GM12878 (cell line): ENCODE measurements at regions not wholly inside any gene's neighbourhood (a gene's known extent, or its start where the extent isn't known, plus 50 kb on each side); places are given as distances from the start of the nearest gene placed in this dataset.

Experiments
- ATAC-seq: fragments of 200-7000 bp; cut with Tn5 transposase; 3 replicates; pipeline ENCODE4 v1.9.1; 2020; ENCODE audit warnings: mild to moderate bottlenecking, moderate library complexity
- BruUV-seq: library from RNA; stranded (reverse); fragments of 400-500 nt; replicated peaks from 2 replicates; lab custom pipeline; 2021; lab: Mats Ljungman, UMichigan
- CTCF ChIA-PET: fragments of 300-600 bp; sonication (Branson Sonifier 250); formaldehyde crosslinking; extraction: SDS; loops from one replicate; lab custom pipeline; 2021; ENCODE audit warnings: inconsistent platforms; lab: Yijun Ruan, JAX
- POLR2A ChIA-PET: fragments of 350-600 bp; formaldehyde crosslinking; extraction: SDS; loops from one replicate; lab custom pipeline; 2021; ENCODE audit warnings: inconsistent platforms; lab: Charles Lee
- RAD21 ChIA-PET: fragments of 300-600 bp; sonication (Branson Sonifier 250); formaldehyde crosslinking; loops from one replicate; lab custom pipeline; 2023; ENCODE audit warnings: antibody characterized with exemption; ENCODE audit not compliant: unreplicated experiment; lab: Charles Lee
- SMC1A ChIA-PET: fragments of 300-600 bp; sonication (Branson Sonifier 250); formaldehyde crosslinking; loops from one replicate; lab custom pipeline; 2023; ENCODE audit not compliant: unreplicated experiment, uncharacterized antibody; lab: Charles Lee
- DNase-seq: peaks from one replicate; pipeline ENCODE4 v3.0.0-alpha.2; 2011; ENCODE audit warnings: low read depth, low spot score
- FAIRE-seq: peaks from 3 replicates; lab custom pipeline; 2011; peaks lifted over from hg19 to GRCh38; lab: Jason Lieb, UNC
- H2AFZ ChIP-seq: 2 replicates; pipeline ENCODE4 v1.6.0; 2011; ENCODE audit warnings: low read depth, low read length, control low read depth; ENCODE audit not compliant: control insufficient read depth
- H3K27ac ChIP-seq: 2 replicates; pipeline ENCODE4 v1.5.1; 2011; ENCODE audit warnings: control low read depth; ENCODE audit not compliant: control insufficient read depth, insufficient read depth
- H3K27me3 ChIP-seq, 2 experiments: replicated peaks in 1 of 2; 2 replicates each; pipeline versions ENCODE4 v1.6.0 to v1.6.1; 2011; ENCODE audit warnings: low read length in 1 of 2; ENCODE audit not compliant: control insufficient read depth in 2 of 2, insufficient read depth in 2 of 2
- H3K36me3 ChIP-seq, 2 experiments: 2 replicates each; pipeline ENCODE4 v1.5.1; 2011; ENCODE audit warnings: low read length in 1 of 2; ENCODE audit not compliant: control insufficient read depth in 2 of 2, insufficient read depth in 2 of 2
- H3K4me1 ChIP-seq: 2 replicates; pipeline ENCODE4 v1.6.1; 2011; ENCODE audit warnings: mild to moderate bottlenecking, low read length, moderate library complexity, mixed read lengths; ENCODE audit not compliant: control insufficient read depth, insufficient read depth
- H3K4me2 ChIP-seq: 2 replicates; pipeline ENCODE4 v1.6.0; 2011; ENCODE audit warnings: control low read depth; ENCODE audit not compliant: control insufficient read depth, insufficient read depth
- H3K4me3 ChIP-seq: fragments of 200-600 bp; sonication (generic); 2 replicates; pipeline ENCODE4 v1.5.1; 2016
- H3K79me2 ChIP-seq: 2 replicates; pipeline ENCODE4 v1.6.0; 2011; ENCODE audit warnings: low read length; ENCODE audit not compliant: control insufficient read depth, insufficient read depth
- H3K9ac ChIP-seq: 2 replicates; pipeline ENCODE4 v1.8.0; 2011; ENCODE audit warnings: low read length, control low read depth, mixed read lengths; ENCODE audit not compliant: control insufficient read depth, insufficient read depth
- H3K9me3 ChIP-seq: replicated peaks from 3 replicates; pipeline ENCODE4 v1.5.1; 2011; ENCODE audit warnings: mild to moderate bottlenecking, low read length; ENCODE audit not compliant: control insufficient read depth, insufficient read depth
- H4K20me1 ChIP-seq: 2 replicates; pipeline ENCODE4 v1.6.0; 2011; ENCODE audit not compliant: control insufficient read depth, insufficient read depth
- BCL11A ChIP-seq: IDR thresholded peaks from 2 replicates; pipeline ENCODE4 v1.6.1; 2011; ENCODE audit warnings: low read depth, low read length
- BMI1 ChIP-seq: fragments of 450-650 bp; IDR thresholded peaks from 2 replicates; pipeline ENCODE4 v1.6.1; 2016; ENCODE audit warnings: mild to moderate bottlenecking, moderate library complexity, borderline replicate concordance
- CHD2 ChIP-seq: IDR thresholded peaks from 2 replicates; pipeline ENCODE4 v1.6.1; 2011; ENCODE audit warnings: low read depth, low read length, improper control_type of control experiment, borderline replicate concordance
- CTCF ChIP-seq, 3 experiments: IDR thresholded peaks in 2 of 3; conservative IDR thresholded peaks in 1 of 3; 2 replicates each; pipeline ENCODE4 v1.5.1; 2011; ENCODE audit warnings: low read depth in 3 of 3, low read length in 3 of 3, mild to moderate bottlenecking in 3 of 3, control low read depth in 2 of 3, moderate library complexity in 2 of 3, inconsistent platforms in 1 of 3, mixed read lengths in 1 of 3; ENCODE audit not compliant: control insufficient read depth in 2 of 3, insufficient read depth in 1 of 3; ENCODE audit errors: extremely low read depth in 1 of 3
- ETV6 ChIP-seq, 2 experiments: fragments of 450-650 bp in 1 of 2; IDR thresholded peaks in 1 of 2; conservative IDR thresholded peaks in 1 of 2; 2 replicates each; pipeline ENCODE4 v1.6.1; 2014; ENCODE audit warnings: antibody characterized with exemption in 1 of 2, borderline replicate concordance in 1 of 2, low read depth in 1 of 2, mild to moderate bottlenecking in 1 of 2, moderate library complexity in 1 of 2
- EZH2 ChIP-seq: IDR thresholded peaks from 2 replicates; pipeline ENCODE4 v1.6.1; 2012; ENCODE audit warnings: low read depth, mild to moderate bottlenecking, control low read depth, inconsistent platforms, low read length, borderline replicate concordance; ENCODE audit not compliant: control insufficient read depth
- HDAC2 ChIP-seq: fragments of 200-600 bp; sonication (generic); IDR thresholded peaks from 2 replicates; pipeline ENCODE4 v1.6.1; 2017
- HSF1 ChIP-seq: fragments of 150-350 bp; IDR thresholded peaks from 2 replicates; pipeline ENCODE4 v1.6.1; 2014; ENCODE audit warnings: mild to moderate bottlenecking, low read depth, low read length
- IKZF2 ChIP-seq, 2 experiments: fragments of 450-650 bp; IDR thresholded peaks; 2 replicates each; pipeline ENCODE4 v1.6.1; 2017; ENCODE audit warnings: mild to moderate bottlenecking in 2 of 2, moderate library complexity in 2 of 2
- JUNB ChIP-seq: IDR thresholded peaks from 2 replicates; pipeline ENCODE4 v1.6.1; 2016; ENCODE audit warnings: antibody characterized with exemption, mild to moderate bottlenecking
- MTA3 ChIP-seq: IDR thresholded peaks from 2 replicates; pipeline ENCODE4 v1.6.1; 2012; ENCODE audit warnings: low read length, inconsistent platforms, borderline replicate concordance
- NR2C2 ChIP-seq: IDR thresholded peaks from 2 replicates; pipeline ENCODE4 v1.6.1; 2011; ENCODE audit warnings: borderline replicate concordance, low read depth; ENCODE audit not compliant: control insufficient read depth, insufficient read length
- POU2F2 ChIP-seq: IDR thresholded peaks from 3 replicates; pipeline ENCODE4 v1.6.1; 2011; ENCODE audit warnings: low read depth, mild to moderate bottlenecking, low read length, borderline replicate concordance
- RAD51 ChIP-seq: fragments of 450-650 bp; IDR thresholded peaks from 2 replicates; pipeline ENCODE4 v1.6.1; 2016; ENCODE audit warnings: moderate library complexity, mild to moderate bottlenecking, inconsistent platforms
- SMAD1 ChIP-seq: fragments of 450-650 bp; IDR thresholded peaks from 2 replicates; pipeline ENCODE4 v1.6.1; 2018; ENCODE audit warnings: mild to moderate bottlenecking, low read depth; ENCODE audit not compliant: partially characterized antibody
- TAF1 ChIP-seq: IDR thresholded peaks from 2 replicates; pipeline ENCODE4 v1.6.1; 2011; ENCODE audit warnings: mild to moderate bottlenecking, low read depth, low read length, borderline replicate concordance
- YY1 ChIP-seq: IDR thresholded peaks from 2 replicates; pipeline ENCODE4 v1.6.1; 2011; ENCODE audit warnings: low read depth, mild to moderate bottlenecking, low read length
- ZZZ3 ChIP-seq: IDR thresholded peaks from 2 replicates; pipeline ENCODE4 v1.6.1; 2011; ENCODE audit warnings: low read depth; ENCODE audit not compliant: control insufficient read depth, insufficient read length
- WGBS: methylation state at CpG from one replicate; pipeline ENCODE4 v1.1.6; 2016; ENCODE audit warnings: low lambda C conversion rate; ENCODE audit not compliant: insufficient replicate concordance, insufficient coverage; ENCODE audit errors: missing lambda C conversion rate; 5-methylcytosine and 5-hydroxymethylcytosine counted together
- in situ Hi-C: fragments of 300-500 bp; cut with MboI; formaldehyde crosslinking; loops from 9 replicates; pipeline ENCODE4 v1.14.3; 2018; ENCODE audit warnings: mixed read lengths
- intact Hi-C: fragments of 100-400 bp; cut with micrococcal nuclease; formaldehyde crosslinking; loops from one replicate; pipeline ENCODE4 v1.14.2; 2022; ENCODE audit not compliant: unreplicated experiment
- TF ChIP-seq, protein P1 (sequence below): fragments of 450-650 bp; conservative IDR thresholded peaks from 2 replicates; pipeline ENCODE4 v1.6.1; 2017; ENCODE audit warnings: mild to moderate bottlenecking, moderate library complexity

- Histone ChIP-seq H3K36me3 (no peaks in the 10 kb centered on the region), H3K9ac (no peak overlapping the region), H3K27ac (no peak overlapping the region), H4K20me1 (no peaks in the 10 kb centered on the region), H3K9me3 (no peaks in the 10 kb centered on the region), H3K4me3 (no peak overlapping the region), H3K79me2 (no peaks in the 10 kb centered on the region), H3K4me2 (no peak overlapping the region), H2AFZ (no peak overlapping the region), H3K27me3 (no peaks in the 10 kb centered on the region), H3K4me1 (no peaks in the 10 kb centered on the region)
- no peak for ATAC-seq
- POLR2A ChIA-PET = no interaction called here
- DNase-seq = no peak
- SMC1A ChIA-PET = no interaction called here
- RAD21 ChIA-PET = no interaction called here
- no peak for FAIRE-seq
- BruUV-seq = no TSS peak
- in situ Hi-C loops = no loop called here
- intact Hi-C loops = no loop called here
- CTCF ChIA-PET = no interaction called here
- WGBS = 23% methylated on average over 5 of the region's 5 CpGs
- no peak for TF ChIP-seq TAF1
- TF ChIP-seq POU2F2 = no peak
- TF ChIP-seq CHD2 = no peak
- no peak for TF ChIP-seq MTA3
- TF ChIP-seq IKZF2 (IDR thresholded peaks at IDR 0.05) = no peak
- TF ChIP-seq BCL11A = no peak
- TF ChIP-seq ZZZ3 = no peak
- no peak for TF ChIP-seq JUNB
- no peak for TF ChIP-seq HDAC2
- no peak for TF ChIP-seq HSF1
- no peak for TF ChIP-seq CTCF (IDR thresholded peaks at IDR 0.05 in 2 of 3, conservative IDR thresholded peaks at IDR 0.05 in 1 of 3; ENCODE audit: control insufficient read depth in 2 of 3, extremely low read depth in 1 of 3, insufficient read depth in 1 of 3, low read depth in 3 of 3, low read length in 3 of 3)
- no peak for TF ChIP-seq EZH2
- TF ChIP-seq, protein P1, sequence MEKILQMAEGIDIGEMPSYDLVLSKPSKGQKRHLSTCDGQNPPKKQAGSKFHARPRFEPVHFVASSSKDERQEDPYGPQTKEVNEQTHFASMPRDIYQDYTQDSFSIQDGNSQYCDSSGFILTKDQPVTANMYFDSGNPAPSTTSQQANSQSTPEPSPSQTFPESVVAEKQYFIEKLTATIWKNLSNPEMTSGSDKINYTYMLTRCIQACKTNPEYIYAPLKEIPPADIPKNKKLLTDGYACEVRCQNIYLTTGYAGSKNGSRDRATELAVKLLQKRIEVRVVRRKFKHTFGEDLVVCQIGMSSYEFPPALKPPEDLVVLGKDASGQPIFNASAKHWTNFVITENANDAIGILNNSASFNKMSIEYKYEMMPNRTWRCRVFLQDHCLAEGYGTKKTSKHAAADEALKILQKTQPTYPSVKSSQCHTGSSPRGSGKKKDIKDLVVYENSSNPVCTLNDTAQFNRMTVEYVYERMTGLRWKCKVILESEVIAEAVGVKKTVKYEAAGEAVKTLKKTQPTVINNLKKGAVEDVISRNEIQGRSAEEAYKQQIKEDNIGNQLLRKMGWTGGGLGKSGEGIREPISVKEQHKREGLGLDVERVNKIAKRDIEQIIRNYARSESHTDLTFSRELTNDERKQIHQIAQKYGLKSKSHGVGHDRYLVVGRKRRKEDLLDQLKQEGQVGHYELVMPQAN = no peak
- TF ChIP-seq RAD51 = no peak
- TF ChIP-seq NR2C2 = no peak
- no peak for TF ChIP-seq ETV6 (conservative IDR thresholded peaks at IDR 0.05 in 1 of 2, IDR thresholded peaks at IDR 0.05 in 1 of 2; ENCODE audit: borderline replicate concordance in 1 of 2, low read depth in 1 of 2)
- TF ChIP-seq YY1 = no peak
- TF ChIP-seq BMI1 = no peak
- no peak for TF ChIP-seq SMAD1
These were observed 876.3 kb upstream of the CTNND2 start for GRCh38 chr5:12780536-12780935.
